Activated CD8-positive, alpha-beta T cell treated with anti-CD3 and anti-CD28 coated beads for 36 hours (primary cell): ENCODE measurements at regions not wholly inside any gene's neighbourhood (a gene's known extent, or its start where the extent isn't known, plus 50 kb on each side); places are given as distances from the start of the nearest gene placed in this dataset.

ENCODE experiments used
- ATAC-seq: fragments of 200-7000 bp; cut with Tn5 transposase; one replicate; pipeline ENCODE4 v1.10.0; 2021; ENCODE audit warnings: mild to moderate bottlenecking, moderate library complexity
- CTCF ChIA-PET: fragments of 350-600 bp; sonication (Branson Sonifier 250); formaldehyde crosslinking; loops from one replicate; lab custom pipeline; 2021; ENCODE audit warnings: antibody characterized with exemption; lab: Charles Lee
- POLR2A ChIA-PET: fragments of 350-600 bp; sonication (Branson Sonifier 250); formaldehyde crosslinking; loops from one replicate; lab custom pipeline; 2021; ENCODE audit warnings: antibody characterized with exemption; lab: Charles Lee
- DNase-seq: peaks from one replicate; pipeline ENCODE4 v3.0.0-alpha.2; 2020
- H3K27ac Mint-ChIP-seq: one replicate; pipeline ENCODE4 v1.8.0; 2021; ENCODE audit warnings: mild to moderate bottlenecking, mixed read lengths
- H3K27me3 Mint-ChIP-seq: one replicate; pipeline ENCODE4 v1.8.0; 2021; ENCODE audit warnings: mixed read lengths
- H3K36me3 Mint-ChIP-seq: one replicate; pipeline ENCODE4 v1.8.0; 2021; ENCODE audit warnings: low read depth, mixed read lengths
- H3K4me1 Mint-ChIP-seq: one replicate; pipeline ENCODE4 v1.8.0; 2021; ENCODE audit warnings: low read depth, mixed read lengths
- H3K4me3 Mint-ChIP-seq: one replicate; pipeline ENCODE4 v1.8.0; 2021; ENCODE audit warnings: mild to moderate bottlenecking, moderate library complexity, mixed read lengths
- H3K9me3 Mint-ChIP-seq: one replicate; pipeline ENCODE4 v1.8.0; 2021; ENCODE audit warnings: mixed read lengths
- intact Hi-C: fragments of 100-400 bp; cut with micrococcal nuclease; formaldehyde crosslinking; loops from one replicate; pipeline ENCODE4 v1.10.0; 2022
- TF ChIP-seq, protein P1 (sequence below): fragments of 200-600 bp; IDR thresholded peaks from one replicate; pipeline ENCODE4 v1.8.0; 2022; ENCODE audit warnings: antibody characterized with exemption, mild to moderate bottlenecking

- H3K27ac Mint-ChIP-seq, result no peak overlapping the region
- DNase-seq (no peak), ATAC-seq (no peak)
- TF ChIP-seq, protein P1, sequence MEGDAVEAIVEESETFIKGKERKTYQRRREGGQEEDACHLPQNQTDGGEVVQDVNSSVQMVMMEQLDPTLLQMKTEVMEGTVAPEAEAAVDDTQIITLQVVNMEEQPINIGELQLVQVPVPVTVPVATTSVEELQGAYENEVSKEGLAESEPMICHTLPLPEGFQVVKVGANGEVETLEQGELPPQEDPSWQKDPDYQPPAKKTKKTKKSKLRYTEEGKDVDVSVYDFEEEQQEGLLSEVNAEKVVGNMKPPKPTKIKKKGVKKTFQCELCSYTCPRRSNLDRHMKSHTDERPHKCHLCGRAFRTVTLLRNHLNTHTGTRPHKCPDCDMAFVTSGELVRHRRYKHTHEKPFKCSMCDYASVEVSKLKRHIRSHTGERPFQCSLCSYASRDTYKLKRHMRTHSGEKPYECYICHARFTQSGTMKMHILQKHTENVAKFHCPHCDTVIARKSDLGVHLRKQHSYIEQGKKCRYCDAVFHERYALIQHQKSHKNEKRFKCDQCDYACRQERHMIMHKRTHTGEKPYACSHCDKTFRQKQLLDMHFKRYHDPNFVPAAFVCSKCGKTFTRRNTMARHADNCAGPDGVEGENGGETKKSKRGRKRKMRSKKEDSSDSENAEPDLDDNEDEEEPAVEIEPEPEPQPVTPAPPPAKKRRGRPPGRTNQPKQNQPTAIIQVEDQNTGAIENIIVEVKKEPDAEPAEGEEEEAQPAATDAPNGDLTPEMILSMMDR, result no peak
- H3K4me3 Mint-ChIP-seq, result no peak overlapping the region
- H3K36me3 Mint-ChIP-seq, result no peaks in the 10 kb centered on the region
- POLR2A ChIA-PET, result no interaction called here
- intact Hi-C loops, result no loop called here
- H3K27me3 Mint-ChIP-seq, result no peaks in the 10 kb centered on the region
- no peaks in the 10 kb centered on the region for H3K4me1 Mint-ChIP-seq
- no peaks in the 10 kb centered on the region for H3K9me3 Mint-ChIP-seq
- CTCF ChIA-PET, result interaction anchor here (0.7 kb wide), 1 partner anchor 28 kb away, joined by 4 read pairs; no protein-coding TSS in a partner anchor
Measured at GRCh38 chr2:18820966-18821365, 231.6 kb upstream of the NT5C1B start.

- Mint-ChIP-seq H3K4me3 (no peak overlapping the region), H3K9me3 (no peaks in the 10 kb centered on the region), H3K36me3 (no peaks in the 10 kb centered on the region), H3K4me1 (no peaks in the 10 kb centered on the region), H3K27me3 (no peaks in the 10 kb centered on the region), H3K27ac (no peak overlapping the region)
- CTCF ChIA-PET, result no interaction called here
- POLR2A ChIA-PET, result no interaction called here
- ATAC-seq (no peak), DNase-seq (no peak)
- TF ChIP-seq, protein P1, result no peak
- intact Hi-C loops, result no loop called here
Measured at GRCh38 chr2:18819566-18819965, 230.2 kb upstream of the NT5C1B start.

- ChIA-PET POLR2A (no interaction called here), CTCF (no interaction called here)
- no peak for DNase-seq
- Mint-ChIP-seq H3K27me3 (no peaks in the 10 kb centered on the region), H3K4me3 (no peak overlapping the region), H3K9me3 (no peaks in the 10 kb centered on the region), H3K27ac (no peak overlapping the region), H3K4me1 (no peaks in the 10 kb centered on the region), H3K36me3 (no peaks in the 10 kb centered on the region)
- TF ChIP-seq, protein P1, result no peak
- no peak for ATAC-seq
- intact Hi-C loops, result no loop called here
Measured at GRCh38 chr2:18814387-18814786, 225.0 kb upstream of the NT5C1B start.

- no peak for ATAC-seq
- DNase-seq, result no peak
- POLR2A ChIA-PET, result no interaction called here
Measured at GRCh38 chr2:18804536-18804935, 215.2 kb upstream of the NT5C1B start.

DNA sequence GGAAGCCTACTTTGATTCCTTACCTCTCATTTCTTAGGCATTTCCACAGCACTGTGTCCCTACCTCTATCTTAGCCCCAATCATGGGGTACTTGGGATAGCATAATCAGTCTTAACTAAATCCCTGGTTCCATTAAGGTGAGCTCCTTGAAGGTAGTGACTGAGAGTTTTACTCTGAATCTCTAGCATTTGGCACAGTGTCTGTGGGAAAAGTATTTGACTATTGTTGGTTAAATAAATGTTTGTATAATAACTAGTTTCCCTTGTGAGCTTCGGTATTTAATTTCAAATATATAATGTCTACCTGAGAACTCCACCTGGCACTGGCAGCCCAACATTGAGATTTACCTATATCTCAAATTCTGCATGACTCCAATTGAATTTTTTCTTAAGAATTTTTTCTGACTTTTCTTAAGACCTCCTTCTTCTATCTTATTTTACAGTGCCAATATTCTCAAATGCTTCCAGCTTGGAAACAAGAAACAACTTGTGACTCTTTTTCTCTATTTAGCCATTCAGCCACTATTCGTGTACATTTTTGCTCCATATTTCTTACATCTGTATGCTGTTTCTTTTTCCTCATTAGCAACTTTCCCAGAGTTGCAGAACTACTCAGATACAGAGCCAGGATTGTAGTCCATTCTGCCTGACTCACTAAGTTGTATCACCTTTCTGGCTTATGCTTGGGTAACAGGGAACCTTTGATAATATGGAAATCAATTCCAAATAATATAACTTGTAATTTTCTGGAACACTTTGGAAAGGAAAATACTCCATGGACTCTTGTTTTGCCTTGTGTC is 214.0 kb upstream of the NT5C1B start:
- intact Hi-C loops, result no loop called here
- Mint-ChIP-seq H3K9me3 (no peaks in the 10 kb centered on the region), H3K27ac (no peak overlapping the region), H3K4me3 (no peak overlapping the region), H3K36me3 (no peaks in the 10 kb centered on the region), H3K27me3 (no peaks in the 10 kb centered on the region), H3K4me1 (no peaks in the 10 kb centered on the region)
- CTCF ChIA-PET, result no interaction called here
- TF ChIP-seq, protein P1, result no peak
- DNase-seq (no peak), ATAC-seq (no peak)
- POLR2A ChIA-PET, result no interaction called here

More at GRCh38 chr2:18804536-18804935, 215.2 kb upstream of the NT5C1B start:
- Mint-ChIP-seq H3K36me3 (no peaks in the 10 kb centered on the region), H3K27ac (no peak overlapping the region), H3K9me3 (no peaks in the 10 kb centered on the region), H3K27me3 (no peaks in the 10 kb centered on the region), H3K4me3 (no peak overlapping the region), H3K4me1 (no peaks in the 10 kb centered on the region)
- TF ChIP-seq, protein P1, result no peak
- intact Hi-C loops, result no loop called here
- CTCF ChIA-PET, result no interaction called here
